ENCODE measurements at regions not wholly inside any gene's neighbourhood (a gene's known extent, or its start where the extent isn't known, plus 50 kb on each side); places are given as distances from the start of the nearest gene placed in this dataset.

- TF ChIP-seq KDM4A (IDR thresholded peaks at IDR 0.05; ENCODE audit: low read depth, low read length, severe bottlenecking) (no peak), SUZ12 (IDR thresholded peaks at IDR 0.05; ENCODE audit: low read length) (no peak), RNF2 (IDR thresholded peaks at IDR 0.05; ENCODE audit: borderline replicate concordance, low read depth, low read length, missing control alignments, poor library complexity, severe bottlenecking) (no peak), TBP (IDR thresholded peaks at IDR 0.05; ENCODE audit: low read depth, low read length) (no peak), SP2 (IDR thresholded peaks at IDR 0.05; ENCODE audit: low read length) (no peak), JUND (IDR thresholded peaks at IDR 0.05; ENCODE audit: low read length) (no peak)
- H3K79me2 ChIP-seq (ENCODE audit: control insufficient read depth in 1 of 2, insufficient read depth in 2 of 2, low read length in 2 of 2), result no peaks in the 10 kb centered on the region
- no peaks in the 10 kb centered on the region for H3K9me3 ChIP-seq (ENCODE audit: insufficient read depth in 2 of 2, low read depth in 1 of 2, low read length in 1 of 2)
- no peak overlapping the region for H3K14ac ChIP-seq (ENCODE audit: insufficient read length)
- no peak overlapping the region for H3K4ac ChIP-seq (replicated peaks; ENCODE audit: insufficient read length, low read depth, low read length)
- H2BK5ac ChIP-seq (ENCODE audit: low read depth, low read length), result no peak overlapping the region
- H4K91ac ChIP-seq (replicated peaks; ENCODE audit: insufficient read length, low read length), result no peak overlapping the region
- no peak overlapping the region for H3K56ac ChIP-seq (replicated peaks; ENCODE audit: insufficient read length, low read depth, low read length)
- no peaks in the 10 kb centered on the region for H4K20me1 ChIP-seq (replicated peaks in 1 of 2; ENCODE audit: control insufficient read depth in 1 of 2, insufficient read depth in 2 of 2, low read length in 2 of 2)
- no peak overlapping the region for H4K5ac ChIP-seq (ENCODE audit: insufficient read length, low read depth, low read length)
- CTCF ChIA-PET (ENCODE audit: partially characterized antibody), result no interaction called here
- no peak overlapping the region for H3K4me3 ChIP-seq (ENCODE audit: extremely low read depth in 1 of 4, insufficient read depth in 2 of 4, low read depth in 3 of 4, low read length in 4 of 4)
- H2BK12ac ChIP-seq (ENCODE audit: low read depth, low read length), result no peak overlapping the region
- WGBS, 2 experiments (ENCODE audit: extremely low coverage in 1 of 2, insufficient coverage in 1 of 2, insufficient read length in 1 of 2, insufficient replicate concordance in 2 of 2, low coverage in 1 of 2, low lambda C conversion rate in 2 of 2, missing lambda C conversion rate in 1 of 2), result 97% methylated on average over 2 of the region's 2 CpGs; no CpG with 5 or more reads in 1 of the 2 experiments
- no peak overlapping the region for H3K4me2 ChIP-seq (ENCODE audit: insufficient read depth in 1 of 2, low read depth in 2 of 2, low read length in 2 of 2)
- H3K36me3 ChIP-seq (ENCODE audit: control insufficient read depth in 2 of 4, insufficient read depth in 4 of 4, low read length in 3 of 4), result no peaks in the 10 kb centered on the region
- H2BK120ac ChIP-seq (replicated peaks; ENCODE audit: low read depth, low read length), result no peak overlapping the region
- DNase-seq (ENCODE audit: low read depth in 1 of 2, low spot score in 2 of 2) (no peak), FAIRE-seq (no peak)
- H2AK5ac ChIP-seq (ENCODE audit: low read depth, low read length), result no peak overlapping the region
- H3K23ac ChIP-seq (ENCODE audit: insufficient read length), result no peak overlapping the region
- H2BK15ac ChIP-seq (ENCODE audit: low read length), result no peak overlapping the region
- H2AFZ ChIP-seq (ENCODE audit: low read length), result no peak overlapping the region
- no peak overlapping the region for H3K27ac ChIP-seq (ENCODE audit: low read depth, low read length)
- no peaks in the 10 kb centered on the region for H3K27me3 ChIP-seq (replicated peaks in 1 of 4; ENCODE audit: control insufficient read depth in 3 of 4, extremely low read depth in 1 of 4, insufficient read depth in 3 of 4, low read length in 3 of 4)
- no peaks in the 10 kb centered on the region for H3K23me2 ChIP-seq (ENCODE audit: low read depth, low read length)
- peaks cover 0 to 6% (median 3%) of the 10 kb centered on the region in 4 experiments; a peak in 5 of 7 replicates for H3K4me1 ChIP-seq (replicated peaks in 1 of 4; ENCODE audit: control insufficient read depth in 3 of 4, insufficient read depth in 4 of 4, low read length in 3 of 4)
- no peaks in the 10 kb centered on the region for H3K79me1 ChIP-seq (ENCODE audit: low read depth, low read length)
- H3K9ac ChIP-seq (replicated peaks in 1 of 4; ENCODE audit: extremely low read depth in 1 of 4, low read depth in 3 of 4, low read length in 3 of 4), result no peak overlapping the region
- H2BK20ac ChIP-seq (ENCODE audit: low read length), result no peak overlapping the region
- no peak overlapping the region for H4K8ac ChIP-seq (ENCODE audit: extremely low read depth, insufficient read depth, low read length)
- H3K18ac ChIP-seq (ENCODE audit: extremely low read depth, low read length), result no peak overlapping the region
- POLR2A ChIA-PET (ENCODE audit: partially characterized antibody), result no interaction called here
These were observed 121.7 kb upstream of the DLG1 start for GRCh38 chr3:197420115-197420514.

All from H1 (cell line).